PC-3 (cell line): ENCODE measurements at regions not wholly inside any gene's neighbourhood (a gene's known extent, or its start where the extent isn't known, plus 50 kb on each side); places are given as distances from the start of the nearest gene placed in this dataset.

Experiments
- EZH2 ChIP-seq: fragments of 300-600 bp; sonication (generic); IDR thresholded peaks from one replicate; pipeline ENCODE4 v1.6.1; 2017; ENCODE audit warnings: antibody characterized with exemption, mild to moderate bottlenecking, low read length; ENCODE audit not compliant: unreplicated experiment
- TF ChIP-seq, protein P1 (sequence below): fragments of 300-600 bp; sonication (generic); conservative IDR thresholded peaks from 2 replicates; pipeline ENCODE4 v1.5.1; 2017; ENCODE audit warnings: antibody characterized with exemption, low read depth, mild to moderate bottlenecking, low read length

- TF ChIP-seq, protein P1, sequence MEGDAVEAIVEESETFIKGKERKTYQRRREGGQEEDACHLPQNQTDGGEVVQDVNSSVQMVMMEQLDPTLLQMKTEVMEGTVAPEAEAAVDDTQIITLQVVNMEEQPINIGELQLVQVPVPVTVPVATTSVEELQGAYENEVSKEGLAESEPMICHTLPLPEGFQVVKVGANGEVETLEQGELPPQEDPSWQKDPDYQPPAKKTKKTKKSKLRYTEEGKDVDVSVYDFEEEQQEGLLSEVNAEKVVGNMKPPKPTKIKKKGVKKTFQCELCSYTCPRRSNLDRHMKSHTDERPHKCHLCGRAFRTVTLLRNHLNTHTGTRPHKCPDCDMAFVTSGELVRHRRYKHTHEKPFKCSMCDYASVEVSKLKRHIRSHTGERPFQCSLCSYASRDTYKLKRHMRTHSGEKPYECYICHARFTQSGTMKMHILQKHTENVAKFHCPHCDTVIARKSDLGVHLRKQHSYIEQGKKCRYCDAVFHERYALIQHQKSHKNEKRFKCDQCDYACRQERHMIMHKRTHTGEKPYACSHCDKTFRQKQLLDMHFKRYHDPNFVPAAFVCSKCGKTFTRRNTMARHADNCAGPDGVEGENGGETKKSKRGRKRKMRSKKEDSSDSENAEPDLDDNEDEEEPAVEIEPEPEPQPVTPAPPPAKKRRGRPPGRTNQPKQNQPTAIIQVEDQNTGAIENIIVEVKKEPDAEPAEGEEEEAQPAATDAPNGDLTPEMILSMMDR = no peak
- TF ChIP-seq EZH2 = no peak
Measured at GRCh38 chr4:140237616-140238350, 83.8 kb upstream of the MAML3 start.
